ENCODE measurements at regions not wholly inside any gene's neighbourhood (a gene's known extent, or its start where the extent isn't known, plus 50 kb on each side); places are given as distances from the start of the nearest gene placed in this dataset.
"Not testable (repeated sequence)": the region's sequence is repeated elsewhere in the genome, so short reads cannot be mapped to it uniquely, and the experiment has no call there.

- H3K36me3 Mint-ChIP-seq (ENCODE audit: low read depth): no peaks in the 10 kb centered on the region
- peaks cover 20% of the 10 kb centered on the region for H3K9me3 Mint-ChIP-seq
- H3K27ac Mint-ChIP-seq: no peak overlapping the region
- H3K27me3 Mint-ChIP-seq (ENCODE audit: low read depth): no peaks in the 10 kb centered on the region
- no peak overlapping the region for H3K4me3 Mint-ChIP-seq
- H3K4me1 Mint-ChIP-seq (ENCODE audit: low read depth): no peaks in the 10 kb centered on the region
These were observed 1629.2 kb downstream of the CDH8 start for GRCh38 chr16:60407034-60407433.

DNA sequence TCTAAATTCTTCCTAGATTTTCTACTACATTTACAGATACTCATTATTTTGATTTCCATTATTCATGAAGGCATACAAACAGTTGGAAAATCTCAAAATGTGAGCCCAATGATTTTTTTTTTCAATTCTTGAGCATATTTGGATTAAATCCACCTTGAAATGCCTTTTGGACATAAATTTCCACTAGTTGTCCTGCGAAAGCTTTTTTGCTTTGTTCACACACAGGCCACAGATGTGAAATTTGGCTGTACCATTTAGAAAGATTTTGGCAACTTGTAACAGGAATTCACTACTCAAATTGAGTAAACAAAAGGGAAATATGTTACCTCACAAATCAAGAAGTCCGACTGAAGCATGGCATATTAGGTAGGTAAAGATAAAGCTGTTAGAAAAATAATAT lies 1631.0 kb downstream of the CDH8 start:
- no peak overlapping the region for H3K27ac Mint-ChIP-seq
- H3K27me3 Mint-ChIP-seq (ENCODE audit: low read depth): no peaks in the 10 kb centered on the region
- no peaks in the 10 kb centered on the region for H3K36me3 Mint-ChIP-seq (ENCODE audit: low read depth)
- no peak overlapping the region for H3K4me3 Mint-ChIP-seq
- H3K9me3 Mint-ChIP-seq: peaks cover 28% of the 10 kb centered on the region
- no peaks in the 10 kb centered on the region for H3K4me1 Mint-ChIP-seq (ENCODE audit: low read depth)

DNA sequence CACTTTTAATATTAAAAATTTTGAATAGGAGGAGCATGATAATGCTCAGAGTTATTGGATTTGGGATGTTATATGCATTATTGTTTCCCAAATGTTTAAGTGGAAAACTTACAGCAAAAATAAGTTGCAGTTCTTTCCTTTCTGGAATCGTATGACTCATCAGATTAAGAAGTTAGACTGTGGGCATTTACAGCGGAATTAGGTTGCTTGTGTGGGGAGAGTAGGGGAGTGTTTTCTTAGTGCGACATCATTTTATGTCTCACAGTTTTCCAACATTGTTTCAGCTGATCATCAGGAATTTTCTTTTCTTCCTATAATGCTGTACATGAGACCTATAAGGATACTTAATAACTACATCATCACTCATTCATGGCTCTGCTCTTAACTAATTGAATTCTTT lies 1631.8 kb downstream of the CDH8 start:
- H3K27ac Mint-ChIP-seq: no peak overlapping the region
- peaks cover 33% of the 10 kb centered on the region for H3K9me3 Mint-ChIP-seq
- no peaks in the 10 kb centered on the region for H3K36me3 Mint-ChIP-seq (ENCODE audit: low read depth)
- no peak overlapping the region for H3K4me3 Mint-ChIP-seq
- no peaks in the 10 kb centered on the region for H3K27me3 Mint-ChIP-seq (ENCODE audit: low read depth)
- H3K4me1 Mint-ChIP-seq (ENCODE audit: low read depth): no peaks in the 10 kb centered on the region

DNA sequence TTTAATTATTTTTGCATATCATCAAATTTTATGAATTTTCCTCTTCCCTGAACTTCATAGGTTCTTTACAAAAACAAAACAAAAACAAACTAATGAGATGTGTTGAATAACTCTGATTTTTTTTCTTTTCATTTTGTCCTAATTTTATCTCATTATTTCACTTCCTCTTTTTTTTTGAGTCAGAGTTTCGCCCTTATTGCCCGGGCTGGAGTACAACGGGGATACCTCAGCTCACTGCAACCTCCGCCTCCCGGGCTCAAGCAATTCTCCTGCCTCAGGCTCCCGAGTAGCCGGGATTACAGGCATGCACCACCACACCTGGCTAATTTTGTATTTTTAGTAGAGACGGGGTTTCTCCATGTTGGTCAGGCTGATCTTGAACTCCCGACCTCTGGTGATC lies 1633.3 kb downstream of the CDH8 start:
- H3K9me3 Mint-ChIP-seq: peaks cover 29% of the 10 kb centered on the region
- not testable (repeated sequence) for H3K27me3 Mint-ChIP-seq (ENCODE audit: low read depth); H3K27ac Mint-ChIP-seq; H3K4me3 Mint-ChIP-seq; H3K36me3 Mint-ChIP-seq (ENCODE audit: low read depth); H3K4me1 Mint-ChIP-seq (ENCODE audit: low read depth)

GRCh38 chr16:60392380-60392779 lies 1643.9 kb downstream of the CDH8 start:
- H3K27ac Mint-ChIP-seq: no peak overlapping the region
- H3K9me3 Mint-ChIP-seq: peaks cover 32% of the 10 kb centered on the region
- no peaks in the 10 kb centered on the region for H3K4me1 Mint-ChIP-seq (ENCODE audit: low read depth)
- no peak overlapping the region for H3K4me3 Mint-ChIP-seq
- no peaks in the 10 kb centered on the region for H3K27me3 Mint-ChIP-seq (ENCODE audit: low read depth)
- no peaks in the 10 kb centered on the region for H3K36me3 Mint-ChIP-seq (ENCODE audit: low read depth)

- Mint-ChIP-seq H3K9me3 (peaks cover 7% of the 10 kb centered on the region), H3K4me1 (ENCODE audit: low read depth) (no peaks in the 10 kb centered on the region), H3K36me3 (ENCODE audit: low read depth) (no peaks in the 10 kb centered on the region), H3K4me3 (no peak overlapping the region), H3K27ac (no peak overlapping the region), H3K27me3 (ENCODE audit: low read depth) (no peaks in the 10 kb centered on the region)
These were observed 1637.5 kb upstream of the GOT2 start for GRCh38 chr16:60371591-60371990.

- H3K27me3 Mint-ChIP-seq (ENCODE audit: low read depth): no peaks in the 10 kb centered on the region
- no peaks in the 10 kb centered on the region for H3K36me3 Mint-ChIP-seq (ENCODE audit: low read depth)
- no peak overlapping the region for H3K27ac Mint-ChIP-seq
- no peak overlapping the region for H3K4me3 Mint-ChIP-seq
- no peaks in the 10 kb centered on the region for H3K4me1 Mint-ChIP-seq (ENCODE audit: low read depth)
- peaks cover 7% of the 10 kb centered on the region for H3K9me3 Mint-ChIP-seq
These were observed 1633.6 kb upstream of the GOT2 start for GRCh38 chr16:60367739-60368138.

DNA sequence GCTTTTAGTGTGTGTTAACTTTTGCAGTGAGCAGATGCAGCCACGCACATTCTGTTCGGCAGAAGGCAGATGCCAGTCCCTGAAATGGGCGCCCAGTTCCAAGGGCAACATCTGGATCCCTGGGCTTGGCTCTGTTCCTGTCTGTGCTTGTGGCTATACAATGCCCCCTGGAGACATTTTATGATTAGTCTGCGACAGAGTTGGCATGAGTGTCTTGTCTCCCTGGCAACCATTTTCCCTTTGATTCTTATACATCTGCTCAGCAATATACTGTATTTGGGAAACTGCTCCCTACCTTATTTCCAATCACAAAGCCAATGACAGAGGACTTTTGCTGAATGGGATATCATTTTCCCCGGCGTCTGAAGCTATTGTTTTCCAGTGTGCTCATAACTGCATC lies 1629.5 kb upstream of the GOT2 start:
- H3K27ac Mint-ChIP-seq: no peak overlapping the region
- H3K9me3 Mint-ChIP-seq: peaks cover 7% of the 10 kb centered on the region
- H3K36me3 Mint-ChIP-seq (ENCODE audit: low read depth): no peaks in the 10 kb centered on the region
- no peaks in the 10 kb centered on the region for H3K27me3 Mint-ChIP-seq (ENCODE audit: low read depth)
- no peaks in the 10 kb centered on the region for H3K4me1 Mint-ChIP-seq (ENCODE audit: low read depth)
- no peak overlapping the region for H3K4me3 Mint-ChIP-seq

GRCh38 chr16:60359866-60360265 lies 1625.8 kb upstream of the GOT2 start:
- H3K4me1 Mint-ChIP-seq (ENCODE audit: low read depth); H3K9me3 Mint-ChIP-seq; H3K36me3 Mint-ChIP-seq (ENCODE audit: low read depth); H3K4me3 Mint-ChIP-seq; H3K27me3 Mint-ChIP-seq (ENCODE audit: low read depth); H3K27ac Mint-ChIP-seq: not testable (repeated sequence)

- H3K36me3 Mint-ChIP-seq (ENCODE audit: low read depth); H3K9me3 Mint-ChIP-seq; H3K27ac Mint-ChIP-seq; H3K4me3 Mint-ChIP-seq; H3K4me1 Mint-ChIP-seq (ENCODE audit: low read depth); H3K27me3 Mint-ChIP-seq (ENCODE audit: low read depth): not testable (repeated sequence)
These were observed 1625.3 kb upstream of the GOT2 start for GRCh38 chr16:60359412-60359811.

GRCh38 chr16:60357876-60358522 lies 1623.9 kb upstream of the GOT2 start:
- H3K4me1 Mint-ChIP-seq (ENCODE audit: low read depth); H3K36me3 Mint-ChIP-seq (ENCODE audit: low read depth); H3K4me3 Mint-ChIP-seq; H3K27me3 Mint-ChIP-seq (ENCODE audit: low read depth); H3K27ac Mint-ChIP-seq: not testable (repeated sequence)
- H3K9me3 Mint-ChIP-seq: peaks cover 11% of the 10 kb centered on the region

GRCh38 chr16:60346256-60346655 lies 1612.1 kb upstream of the GOT2 start:
- Mint-ChIP-seq H3K27me3 (ENCODE audit: low read depth) (no peaks in the 10 kb centered on the region), H3K27ac (no peak overlapping the region), H3K4me1 (ENCODE audit: low read depth) (no peaks in the 10 kb centered on the region), H3K9me3 (peaks cover 7% of the 10 kb centered on the region), H3K36me3 (ENCODE audit: low read depth) (no peaks in the 10 kb centered on the region), H3K4me3 (no peak overlapping the region)

GRCh38 chr16:60337671-60338070 lies 1603.6 kb upstream of the GOT2 start:
- peaks cover 20% of the 10 kb centered on the region for H3K9me3 Mint-ChIP-seq
- no peaks in the 10 kb centered on the region for H3K4me1 Mint-ChIP-seq (ENCODE audit: low read depth)
- H3K36me3 Mint-ChIP-seq (ENCODE audit: low read depth): no peaks in the 10 kb centered on the region
- H3K27me3 Mint-ChIP-seq (ENCODE audit: low read depth): no peaks in the 10 kb centered on the region
- no peak overlapping the region for H3K27ac Mint-ChIP-seq
- H3K4me3 Mint-ChIP-seq: no peak overlapping the region

- Mint-ChIP-seq H3K9me3 (peaks cover 14% of the 10 kb centered on the region), H3K27me3 (ENCODE audit: low read depth) (no peaks in the 10 kb centered on the region), H3K36me3 (ENCODE audit: low read depth) (no peaks in the 10 kb centered on the region), H3K4me3 (no peak overlapping the region), H3K4me1 (ENCODE audit: low read depth) (no peaks in the 10 kb centered on the region), H3K27ac (no peak overlapping the region)
These were observed 1597.1 kb upstream of the GOT2 start for GRCh38 chr16:60331168-60331567.

DNA sequence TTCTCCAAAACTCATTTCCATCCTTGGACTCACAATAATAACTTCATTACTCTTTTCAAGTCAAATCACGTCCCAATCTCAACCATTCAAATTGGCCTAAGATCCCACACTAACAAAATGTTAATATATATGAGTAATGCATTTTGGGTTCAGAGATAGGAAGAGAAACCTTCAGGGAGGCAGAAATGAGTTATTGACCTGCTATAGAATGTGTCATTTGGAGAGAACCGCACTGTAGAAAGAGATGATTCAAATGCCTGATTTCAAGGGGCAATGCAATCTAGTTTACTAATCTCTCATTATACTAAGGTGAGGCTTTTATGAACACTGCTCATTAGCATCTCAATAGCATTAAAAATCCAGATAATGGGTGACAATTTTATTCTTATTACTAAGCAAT lies 1595.0 kb upstream of the GOT2 start:
- no peaks in the 10 kb centered on the region for H3K4me1 Mint-ChIP-seq (ENCODE audit: low read depth)
- no peak overlapping the region for H3K27ac Mint-ChIP-seq
- no peaks in the 10 kb centered on the region for H3K36me3 Mint-ChIP-seq (ENCODE audit: low read depth)
- no peak overlapping the region for H3K4me3 Mint-ChIP-seq
- H3K9me3 Mint-ChIP-seq: peaks cover 18% of the 10 kb centered on the region
- no peaks in the 10 kb centered on the region for H3K27me3 Mint-ChIP-seq (ENCODE audit: low read depth)

GRCh38 chr16:60328152-60328551 lies 1594.0 kb upstream of the GOT2 start:
- no peak overlapping the region for H3K4me3 Mint-ChIP-seq
- no peak overlapping the region for H3K27ac Mint-ChIP-seq
- no peaks in the 10 kb centered on the region for H3K4me1 Mint-ChIP-seq (ENCODE audit: low read depth)
- no peaks in the 10 kb centered on the region for H3K27me3 Mint-ChIP-seq (ENCODE audit: low read depth)
- H3K36me3 Mint-ChIP-seq (ENCODE audit: low read depth): no peaks in the 10 kb centered on the region
- H3K9me3 Mint-ChIP-seq: peaks cover 18% of the 10 kb centered on the region

All from T-helper 1 cell treated with Interleukin-12 subunit alpha and Interleukin-12 subunit beta and Interleukin-4 antibody, amounts not matched to agents 30 μg/mL and 1 μg/mL, for 36 hours (primary cell).